MM.1S (cell line): ENCODE measurements at regions not wholly inside any gene's neighbourhood (a gene's known extent, or its start where the extent isn't known, plus 50 kb on each side); places are given as distances from the start of the nearest gene placed in this dataset.

Experiments
- DNase-seq: peaks from one replicate; pipeline ENCODE4 v3.0.0-alpha.2; 2015
- H2AFZ ChIP-seq: fragments of 300-600 bp; sonication (generic); 2 replicates; pipeline ENCODE4 v1.6.0; 2016; ENCODE audit warnings: antibody characterized with exemption, low read length
- H3F3A ChIP-seq: fragments of 300-600 bp; sonication (generic); 2 replicates; pipeline ENCODE4 v1.6.1; 2016; ENCODE audit warnings: mild to moderate bottlenecking, antibody characterized with exemption, low read length, moderate library complexity, mixed read lengths; ENCODE audit not compliant: insufficient read depth
- H3K27ac ChIP-seq: fragments of 300-600 bp; sonication (generic); 2 replicates; pipeline ENCODE4 v1.5.1; 2016; ENCODE audit warnings: mild to moderate bottlenecking, low read length
- H3K27me3 ChIP-seq: fragments of 300-600 bp; sonication (generic); replicated peaks from 2 replicates; pipeline ENCODE4 v1.6.0; 2016; ENCODE audit warnings: low read length; ENCODE audit not compliant: insufficient read depth
- H3K36me3 ChIP-seq: fragments of 300-600 bp; sonication (generic); replicated peaks from 2 replicates; pipeline ENCODE4 v1.6.1; 2016; ENCODE audit warnings: mild to moderate bottlenecking, low read length, mixed read lengths; ENCODE audit not compliant: insufficient read depth
- H3K4me1 ChIP-seq: fragments of 300-600 bp; sonication (generic); 2 replicates; pipeline ENCODE4 v1.6.1; 2016; ENCODE audit warnings: low read length, mixed read lengths
- H3K4me2 ChIP-seq: fragments of 300-600 bp; sonication (generic); 2 replicates; pipeline ENCODE4 v1.6.0; 2016; ENCODE audit warnings: low read depth, low read length
- H3K4me3 ChIP-seq: fragments of 300-600 bp; sonication (generic); 2 replicates; pipeline ENCODE4 v1.5.1; 2016; ENCODE audit warnings: low read length, mixed read lengths
- H3K79me2 ChIP-seq: fragments of 300-600 bp; sonication (generic); 2 replicates; pipeline ENCODE4 v1.6.1; 2016; ENCODE audit warnings: mixed run types, low read length, mixed read lengths
- H3K9ac ChIP-seq: fragments of 300-600 bp; sonication (generic); 2 replicates; pipeline ENCODE4 v1.6.1; 2016; ENCODE audit warnings: low read length, mixed read lengths
- H3K9me2 ChIP-seq: fragments of 300-600 bp; sonication (generic); replicated peaks from 2 replicates; pipeline ENCODE4 v1.6.1; 2016; ENCODE audit warnings: mild to moderate bottlenecking, low read length, mixed read lengths; ENCODE audit not compliant: insufficient read depth
- H3K9me3 ChIP-seq: fragments of 300-600 bp; sonication (generic); replicated peaks from 2 replicates; pipeline ENCODE4 v1.6.1; 2016; ENCODE audit warnings: mild to moderate bottlenecking, low read length, mixed read lengths; ENCODE audit not compliant: insufficient read depth
- H4K20me1 ChIP-seq: fragments of 300-600 bp; sonication (generic); 2 replicates; pipeline ENCODE4 v1.6.1; 2016; ENCODE audit warnings: mild to moderate bottlenecking, low read length, moderate library complexity, mixed read lengths; ENCODE audit not compliant: insufficient read depth
- CTCF ChIP-seq: fragments of 300-600 bp; sonication (generic); IDR thresholded peaks from 2 replicates; pipeline ENCODE4 v1.5.1; 2016; ENCODE audit warnings: antibody characterized with exemption, low read length, mixed read lengths
- EZH2 ChIP-seq: fragments of 300-600 bp; sonication (generic); optimal IDR thresholded peaks from 2 replicates; pipeline ENCODE3; 2017; ENCODE audit warnings: low read depth, mild to moderate bottlenecking, antibody characterized with exemption, low read length, mixed read lengths
- EZH2phosphoT487 ChIP-seq: fragments of 300-600 bp; sonication (generic); IDR thresholded peaks from 2 replicates; pipeline ENCODE4 v1.6.1; 2018; ENCODE audit warnings: antibody characterized with exemption, low read length

DNA sequence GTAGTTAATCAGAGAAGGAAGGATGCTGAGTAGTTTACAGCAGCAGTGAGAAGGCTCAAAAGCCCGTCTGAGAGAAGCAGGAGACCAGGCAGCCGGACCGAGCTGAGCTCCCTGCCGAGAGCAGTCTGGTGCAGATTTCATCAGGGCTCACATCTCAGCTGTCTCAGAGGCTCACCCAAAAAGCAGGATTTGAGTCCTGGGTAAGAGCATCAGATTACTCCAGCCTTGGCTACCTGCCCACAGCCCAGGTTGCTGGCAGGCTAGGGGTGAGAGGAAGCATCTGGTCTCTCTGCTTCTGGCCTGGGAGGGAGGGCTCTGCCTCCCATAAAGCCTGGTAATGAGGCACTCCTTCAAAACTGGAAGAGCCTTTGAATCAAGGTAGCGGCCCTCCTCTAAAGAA is 140.5 kb downstream of the ST6GAL2 start:
- no peaks in the 10 kb centered on the region for H3K9me2 ChIP-seq
- H3K36me3 ChIP-seq, result no peaks in the 10 kb centered on the region
- H3K9me3 ChIP-seq, result no peaks in the 10 kb centered on the region
- TF ChIP-seq CTCF, result no peak
- TF ChIP-seq EZH2phosphoT487, result no peak
- no peaks in the 10 kb centered on the region for H3F3A ChIP-seq
- no peaks in the 10 kb centered on the region for H3K27me3 ChIP-seq
- H3K4me1 ChIP-seq, result no peaks in the 10 kb centered on the region
- H4K20me1 ChIP-seq, result no peaks in the 10 kb centered on the region
- H3K4me2 ChIP-seq, result no peak overlapping the region
- H3K27ac ChIP-seq, result no peak overlapping the region
- no peak overlapping the region for H2AFZ ChIP-seq
- no peaks in the 10 kb centered on the region for H3K79me2 ChIP-seq
- H3K9ac ChIP-seq, result no peak overlapping the region
- no peak overlapping the region for H3K4me3 ChIP-seq
- no peak for DNase-seq

- no peak for DNase-seq
- H3K9me3 ChIP-seq, result no peaks in the 10 kb centered on the region
- no peaks in the 10 kb centered on the region for H3K9me2 ChIP-seq
- no peaks in the 10 kb centered on the region for H3K4me1 ChIP-seq
- H3F3A ChIP-seq, result no peaks in the 10 kb centered on the region
- H2AFZ ChIP-seq, result no peak overlapping the region
- H4K20me1 ChIP-seq, result no peaks in the 10 kb centered on the region
- no peak overlapping the region for H3K9ac ChIP-seq
- H3K27me3 ChIP-seq, result no peaks in the 10 kb centered on the region
- H3K4me2 ChIP-seq, result no peak overlapping the region
- H3K36me3 ChIP-seq, result no peaks in the 10 kb centered on the region
- TF ChIP-seq EZH2phosphoT487 (no peak), EZH2 (no peak), CTCF (no peak)
- no peak overlapping the region for H3K27ac ChIP-seq
- H3K4me3 ChIP-seq, result no peak overlapping the region
- H3K79me2 ChIP-seq, result no peaks in the 10 kb centered on the region
Measured at GRCh38 chr2:106749823-106750222, 136.1 kb downstream of the ST6GAL2 start.
